Glutamatergic neuron (in vitro differentiated cells): ENCODE measurements at regions not wholly inside any gene's neighbourhood (a gene's known extent, or its start where the extent isn't known, plus 50 kb on each side); places are given as distances from the start of the nearest gene placed in this dataset.

Experiments used
- DNase-seq: peaks from one replicate; pipeline ENCODE4 v3.0.0; 2022
- H3K27ac Mint-ChIP-seq: one replicate; pipeline ENCODE4 v1.8.0; 2020; ENCODE audit warnings: mild to moderate bottlenecking, mixed read lengths, inconsistent platforms; ENCODE audit not compliant: unreplicated experiment
- H3K27me3 Mint-ChIP-seq: one replicate; pipeline ENCODE4 v1.8.0; 2020; ENCODE audit warnings: mild to moderate bottlenecking, moderate library complexity, mixed read lengths, inconsistent platforms; ENCODE audit not compliant: unreplicated experiment
- H3K36me3 Mint-ChIP-seq: one replicate; pipeline ENCODE4 v1.8.0; 2020; ENCODE audit warnings: mild to moderate bottlenecking, mixed read lengths, inconsistent platforms; ENCODE audit not compliant: unreplicated experiment
- H3K4me1 Mint-ChIP-seq: one replicate; pipeline ENCODE4 v1.8.0; 2020; ENCODE audit warnings: mild to moderate bottlenecking, low read depth, mixed read lengths, inconsistent platforms; ENCODE audit not compliant: unreplicated experiment
- H3K4me3 Mint-ChIP-seq: one replicate; pipeline ENCODE4 v1.8.0; 2020; ENCODE audit warnings: mild to moderate bottlenecking, mixed read lengths, inconsistent platforms; ENCODE audit not compliant: unreplicated experiment
- H3K9me3 Mint-ChIP-seq: one replicate; pipeline ENCODE4 v1.8.0; 2020; ENCODE audit warnings: mild to moderate bottlenecking, moderate library complexity, mixed read lengths, inconsistent platforms; ENCODE audit not compliant: unreplicated experiment
- CTCF ChIP-seq: fragments of 200-600 bp; sonication (generic); IDR thresholded peaks from one replicate; pipeline ENCODE4 v1.5.0; 2021; ENCODE audit not compliant: partially characterized antibody, unreplicated experiment

DNA sequence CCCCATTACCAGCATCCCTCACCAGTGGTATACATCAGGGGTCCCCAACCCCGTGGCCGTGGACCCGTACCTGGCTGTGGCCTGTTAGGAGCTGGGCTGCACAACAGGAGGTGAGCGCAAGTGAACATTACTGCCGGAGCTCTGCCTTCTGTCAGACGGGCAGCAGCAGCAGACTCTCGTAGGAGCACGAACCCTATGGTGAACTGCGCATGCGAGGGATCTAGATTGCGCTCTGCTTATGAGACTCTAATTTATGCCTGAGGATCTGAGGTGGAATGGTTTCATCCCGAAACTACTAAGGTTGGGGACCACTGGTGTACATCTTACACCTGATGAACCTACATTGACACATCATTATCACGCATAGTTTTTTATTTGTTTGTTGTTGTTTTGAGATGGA, 52.8 kb upstream of the DHX15 start:
- Mint-ChIP-seq H3K4me1 (peaks cover 1% of the 10 kb centered on the region), H3K9me3 (no peaks in the 10 kb centered on the region), H3K27me3 (peaks cover 2% of the 10 kb centered on the region), H3K4me3 (no peak overlapping the region), H3K36me3 (no peaks in the 10 kb centered on the region), H3K27ac (no peak overlapping the region)
- no peak for TF ChIP-seq CTCF
- no peak for DNase-seq

DNA sequence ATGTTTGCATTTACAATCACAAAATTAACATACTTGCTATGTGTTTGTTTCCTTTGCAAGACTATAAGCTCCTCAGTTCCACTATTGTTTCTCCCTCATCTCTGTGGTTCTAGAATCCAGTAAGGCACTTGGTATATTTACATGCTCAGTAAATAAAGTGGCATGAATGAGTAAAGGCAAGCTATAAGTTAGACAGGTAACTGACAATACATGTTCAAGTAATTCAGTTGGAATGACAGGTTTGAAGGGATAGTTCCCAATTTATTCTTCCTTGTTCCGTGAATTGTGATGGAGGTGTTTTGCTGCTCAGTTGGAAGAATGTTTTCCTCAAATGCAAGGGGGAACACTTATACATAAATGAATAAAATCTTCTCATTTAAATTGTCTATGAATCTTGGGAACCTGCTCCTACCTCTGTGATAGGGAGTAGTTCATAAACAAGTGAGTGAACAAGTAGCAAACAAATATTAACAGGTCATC, 54.1 kb upstream of the DHX15 start:
- no peak for DNase-seq
- Mint-ChIP-seq H3K27ac (no peak overlapping the region), H3K9me3 (no peaks in the 10 kb centered on the region), H3K36me3 (no peaks in the 10 kb centered on the region), H3K4me1 (peaks cover 1% of the 10 kb centered on the region), H3K4me3 (no peak overlapping the region), H3K27me3 (peaks cover 2% of the 10 kb centered on the region)
- TF ChIP-seq CTCF: no peak

- H3K4me1 Mint-ChIP-seq: peaks cover 1% of the 10 kb centered on the region
- DNase-seq: no peak
- H3K36me3 Mint-ChIP-seq: no peaks in the 10 kb centered on the region
- TF ChIP-seq CTCF: no peak
- H3K27ac Mint-ChIP-seq: no peak overlapping the region
- peaks cover 2% of the 10 kb centered on the region for H3K27me3 Mint-ChIP-seq
- no peaks in the 10 kb centered on the region for H3K9me3 Mint-ChIP-seq
- H3K4me3 Mint-ChIP-seq: no peak overlapping the region
Observed at GRCh38 chr4:24639714-24640113, 55.4 kb upstream of the DHX15 start.

GRCh38 chr4:24640366-24640765, 56.0 kb upstream of the DHX15 start:
- no peak for DNase-seq
- no peak overlapping the region for H3K4me3 Mint-ChIP-seq
- peaks cover 2% of the 10 kb centered on the region for H3K27me3 Mint-ChIP-seq
- no peak overlapping the region for H3K27ac Mint-ChIP-seq
- no peaks in the 10 kb centered on the region for H3K9me3 Mint-ChIP-seq
- H3K4me1 Mint-ChIP-seq: peaks cover 3% of the 10 kb centered on the region
- TF ChIP-seq CTCF: no peak
- H3K36me3 Mint-ChIP-seq: no peaks in the 10 kb centered on the region

DNA sequence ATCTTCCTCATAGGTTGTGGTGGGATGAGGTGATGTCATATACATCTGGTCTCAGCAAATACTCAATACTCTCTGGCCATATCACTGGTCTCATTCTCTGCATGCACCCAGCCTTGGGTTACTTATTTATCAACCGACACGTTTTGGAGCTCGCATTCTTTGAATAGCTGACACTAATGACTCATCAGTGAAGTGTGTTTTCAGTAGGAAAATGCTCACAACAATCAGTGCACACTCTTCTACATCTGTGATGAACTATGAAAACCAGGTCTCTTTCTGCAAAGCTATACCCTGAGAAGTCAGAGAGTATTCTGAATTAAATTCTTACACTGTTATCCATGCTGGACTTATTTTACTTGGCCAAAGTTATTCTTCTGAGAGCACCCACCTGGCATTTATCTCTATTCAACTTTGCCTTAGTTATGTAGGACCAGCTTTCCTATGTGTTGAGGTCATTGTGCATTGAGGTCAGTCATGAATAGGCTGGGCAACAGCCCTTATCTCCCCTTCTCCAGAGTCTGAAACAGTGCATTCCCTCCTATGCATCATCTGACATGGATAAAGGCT, 58.7 kb upstream of the DHX15 start:
- H3K27ac Mint-ChIP-seq: no peak overlapping the region
- peaks cover 17% of the 10 kb centered on the region for H3K4me1 Mint-ChIP-seq
- no peaks in the 10 kb centered on the region for H3K9me3 Mint-ChIP-seq
- TF ChIP-seq CTCF: no peak
- no peak overlapping the region for H3K4me3 Mint-ChIP-seq
- H3K27me3 Mint-ChIP-seq: peaks cover 2% of the 10 kb centered on the region
- DNase-seq: no peak
- no peaks in the 10 kb centered on the region for H3K36me3 Mint-ChIP-seq
